GM23338 (cell line): ENCODE measurements at regions not wholly inside any gene's neighbourhood (a gene's known extent, or its start where the extent isn't known, plus 50 kb on each side); places are given as distances from the start of the nearest gene placed in this dataset.

Experiments used
- ATAC-seq: fragments of 200-7000 bp; cut with Tn5 transposase; 3 replicates; pipeline ENCODE4 v1.9.1; 2020
- DNase-seq: peaks from one replicate; pipeline ENCODE4 v3.0.0-alpha.2; 2015; ENCODE audit warnings: low spot score
- H2AFZ ChIP-seq: fragments of 200-600 bp; sonication (generic); 2 replicates; pipeline ENCODE4 v1.8.0; 2016; ENCODE audit warnings: antibody characterized with exemption, mild to moderate bottlenecking, moderate library complexity
- H3F3A ChIP-seq: fragments of 200-600 bp; sonication (generic); replicated peaks from 2 replicates; pipeline ENCODE4 v1.8.0; 2017; ENCODE audit warnings: antibody characterized with exemption, mixed run types, low read depth
- H3K27ac ChIP-seq: fragments of 200-600 bp; sonication (generic); 2 replicates; pipeline ENCODE4 v1.6.1; 2016; ENCODE audit warnings: low read depth
- H3K27me3 ChIP-seq: fragments of 200-600 bp; sonication (generic); 2 replicates; pipeline ENCODE4 v1.8.0; 2016; ENCODE audit warnings: mild to moderate bottlenecking, mixed run types, moderate library complexity; ENCODE audit not compliant: insufficient read depth
- H3K36me3 ChIP-seq: fragments of 200-600 bp; sonication (generic); 2 replicates; pipeline ENCODE4 v1.8.0; 2016; ENCODE audit warnings: mild to moderate bottlenecking; ENCODE audit not compliant: insufficient read depth
- H3K4me1 ChIP-seq: fragments of 200-600 bp; sonication (generic); 2 replicates; pipeline ENCODE4 v1.8.0; 2016; ENCODE audit warnings: mild to moderate bottlenecking, moderate library complexity; ENCODE audit not compliant: insufficient read depth
- H3K4me2 ChIP-seq: fragments of 200-600 bp; sonication (generic); 2 replicates; pipeline ENCODE4 v1.7.1; 2017; ENCODE audit warnings: mixed run types
- H3K4me3 ChIP-seq: fragments of 200-600 bp; sonication (generic); 2 replicates; pipeline ENCODE4 v1.6.1; 2016; ENCODE audit warnings: mixed run types
- H3K79me2 ChIP-seq: fragments of 200-600 bp; sonication (generic); replicated peaks from 2 replicates; pipeline ENCODE4 v1.8.0; 2017; ENCODE audit warnings: mild to moderate bottlenecking; ENCODE audit not compliant: insufficient read depth
- H3K9me2 ChIP-seq: fragments of 200-600 bp; sonication (generic); 2 replicates; pipeline ENCODE4 v1.8.0; 2017; ENCODE audit not compliant: insufficient read depth
- H4K20me1 ChIP-seq: fragments of 200-600 bp; sonication (generic); replicated peaks from 2 replicates; pipeline ENCODE4 v1.8.0; 2017; ENCODE audit warnings: mild to moderate bottlenecking; ENCODE audit not compliant: insufficient read depth
- H3K27ac Mint-ChIP-seq: 2 replicates; pipeline ENCODE4 v1.8.0; 2020; ENCODE audit warnings: inconsistent platforms, mild to moderate bottlenecking, moderate library complexity, mixed read lengths
- H3K27me3 Mint-ChIP-seq: 3 replicates; pipeline ENCODE4 v1.8.0; 2022; ENCODE audit warnings: low read depth, mild to moderate bottlenecking, moderate library complexity, mixed read lengths, inconsistent platforms; ENCODE audit not compliant: insufficient read depth, poor library complexity
- H3K36me3 Mint-ChIP-seq: 3 replicates; pipeline ENCODE4 v1.8.0; 2021; ENCODE audit warnings: low read depth, mild to moderate bottlenecking, inconsistent platforms, moderate library complexity, mixed read lengths
- H3K4me1 Mint-ChIP-seq: 3 replicates; pipeline ENCODE4 v1.8.0; 2020; ENCODE audit warnings: mild to moderate bottlenecking, inconsistent platforms, mixed read lengths
- H3K4me3 Mint-ChIP-seq: 3 replicates; pipeline ENCODE4 v1.8.0; 2021; ENCODE audit warnings: moderate library complexity, mild to moderate bottlenecking, inconsistent platforms, mixed read lengths
- H3K9me3 Mint-ChIP-seq: 3 replicates; pipeline ENCODE4 v1.8.0; 2020; ENCODE audit warnings: moderate library complexity, mild to moderate bottlenecking, inconsistent platforms, mixed read lengths
- CREB1 ChIP-seq: fragments of 250-450 bp; sonication (Bioruptor Pico); IDR thresholded peaks from 2 replicates; pipeline ENCODE4 v1.5.0; 2020; ENCODE audit warnings: low read depth, mild to moderate bottlenecking, moderate library complexity
- EZH2 ChIP-seq: fragments of 200-600 bp; sonication (generic); IDR thresholded peaks from one replicate; pipeline ENCODE4 v1.8.0; 2017; ENCODE audit warnings: antibody characterized with exemption, mild to moderate bottlenecking, low read depth; ENCODE audit not compliant: unreplicated experiment
- EZH2phosphoT487 ChIP-seq: fragments of 200-600 bp; sonication (generic); IDR thresholded peaks from one replicate; pipeline ENCODE4 v1.8.1; 2018; ENCODE audit warnings: antibody characterized with exemption; ENCODE audit not compliant: unreplicated experiment
- JUNB ChIP-seq: IDR thresholded peaks from one replicate; pipeline ENCODE4 v1.6.1; 2016; ENCODE audit warnings: antibody characterized with exemption; ENCODE audit not compliant: unreplicated experiment
- NANOG ChIP-seq: IDR thresholded peaks from 2 replicates; pipeline ENCODE4 v1.6.1; 2016; ENCODE audit warnings: antibody characterized with exemption, borderline replicate concordance
- POLR2AphosphoS5 ChIP-seq: IDR thresholded peaks from 2 replicates; pipeline ENCODE4 v1.6.1; 2016; ENCODE audit warnings: antibody characterized with exemption, low read depth
- STAT1 ChIP-seq: IDR thresholded peaks from one replicate; pipeline ENCODE4 v1.6.1; 2016; ENCODE audit warnings: antibody characterized with exemption; ENCODE audit not compliant: unreplicated experiment
- ZNF114 ChIP-seq: fragments of 250-450 bp; sonication (Bioruptor Pico); IDR thresholded peaks from 2 replicates; pipeline ENCODE4 v1.5.0; 2020; ENCODE audit warnings: mild to moderate bottlenecking, moderate library complexity
- ZNF331 ChIP-seq: fragments of 250-450 bp; sonication (Bioruptor Pico); IDR thresholded peaks from 2 replicates; pipeline ENCODE4 v1.5.0; 2020; ENCODE audit warnings: low read depth, mild to moderate bottlenecking, moderate library complexity
- TF ChIP-seq, protein P1 (sequence below): fragments of 250-450 bp; sonication (Bioruptor Pico); IDR thresholded peaks from 2 replicates; pipeline ENCODE4 v1.5.0; 2020; ENCODE audit warnings: mild to moderate bottlenecking, moderate library complexity
- TF ChIP-seq, protein P2 (sequence below): IDR thresholded peaks from one replicate; pipeline ENCODE4 v1.6.1; 2018; ENCODE audit warnings: antibody characterized with exemption; ENCODE audit not compliant: unreplicated experiment
- TF ChIP-seq, protein P3 (sequence below): IDR thresholded peaks from 2 replicates; pipeline ENCODE4 v1.6.1; 2016; ENCODE audit warnings: antibody characterized with exemption
- TF ChIP-seq, protein P4 (sequence below), 2 experiments: fragments of 200-600 bp in 1 of 2; sonication (generic) in 1 of 2; conservative IDR thresholded peaks; 2 replicates each; pipeline versions ENCODE4 v1.5.1 to v1.6.1; 2016 to 2017; ENCODE audit warnings: antibody characterized with exemption in 2 of 2, low read depth in 2 of 2, mild to moderate bottlenecking in 2 of 2, moderate library complexity in 1 of 2

DNA sequence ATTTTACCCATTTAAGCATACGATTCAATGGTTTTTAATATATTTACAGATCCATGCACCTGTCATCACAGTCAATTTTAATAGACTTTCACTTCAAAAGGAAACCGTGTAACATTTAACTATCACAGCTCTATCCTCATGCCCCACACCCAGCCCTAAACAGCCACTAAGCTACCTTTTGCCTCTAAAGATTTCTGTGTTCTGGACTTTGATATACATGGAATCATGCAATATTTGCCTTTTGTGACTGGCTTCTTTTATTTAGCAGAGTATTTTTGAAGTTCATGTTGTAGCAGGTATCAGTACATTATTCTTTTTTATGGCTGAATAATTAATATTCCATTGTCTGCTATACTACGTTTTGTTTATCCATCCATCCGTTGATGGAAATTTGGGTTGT is 50.3 kb upstream of the STX16 start:
- Histone ChIP-seq H3K79me2 (no peaks in the 10 kb centered on the region), H3F3A (no peaks in the 10 kb centered on the region), H2AFZ (no peak overlapping the region), H3K27me3 (no peaks in the 10 kb centered on the region), H4K20me1 (no peaks in the 10 kb centered on the region), H3K9me2 (no peaks in the 10 kb centered on the region), H3K4me3 (no peak overlapping the region), H3K36me3 (no peaks in the 10 kb centered on the region), H3K27ac (no peak overlapping the region), H3K4me2 (no peak overlapping the region), H3K4me1 (peaks cover 3% of the 10 kb centered on the region; the same call in 1 of the 2 replicates)
- H3K36me3 Mint-ChIP-seq, result no peaks in the 10 kb centered on the region
- TF ChIP-seq ZNF331 (CRISPR knock-in tag) (no peak), CREB1 (CRISPR knock-in tag) (no peak), EZH2 (no peak), POLR2AphosphoS5 (no peak), NANOG (no peak), STAT1 (no peak), ZNF114 (no peak), JUNB (no peak), EZH2phosphoT487 (no peak)
- TF ChIP-seq, protein P1, sequence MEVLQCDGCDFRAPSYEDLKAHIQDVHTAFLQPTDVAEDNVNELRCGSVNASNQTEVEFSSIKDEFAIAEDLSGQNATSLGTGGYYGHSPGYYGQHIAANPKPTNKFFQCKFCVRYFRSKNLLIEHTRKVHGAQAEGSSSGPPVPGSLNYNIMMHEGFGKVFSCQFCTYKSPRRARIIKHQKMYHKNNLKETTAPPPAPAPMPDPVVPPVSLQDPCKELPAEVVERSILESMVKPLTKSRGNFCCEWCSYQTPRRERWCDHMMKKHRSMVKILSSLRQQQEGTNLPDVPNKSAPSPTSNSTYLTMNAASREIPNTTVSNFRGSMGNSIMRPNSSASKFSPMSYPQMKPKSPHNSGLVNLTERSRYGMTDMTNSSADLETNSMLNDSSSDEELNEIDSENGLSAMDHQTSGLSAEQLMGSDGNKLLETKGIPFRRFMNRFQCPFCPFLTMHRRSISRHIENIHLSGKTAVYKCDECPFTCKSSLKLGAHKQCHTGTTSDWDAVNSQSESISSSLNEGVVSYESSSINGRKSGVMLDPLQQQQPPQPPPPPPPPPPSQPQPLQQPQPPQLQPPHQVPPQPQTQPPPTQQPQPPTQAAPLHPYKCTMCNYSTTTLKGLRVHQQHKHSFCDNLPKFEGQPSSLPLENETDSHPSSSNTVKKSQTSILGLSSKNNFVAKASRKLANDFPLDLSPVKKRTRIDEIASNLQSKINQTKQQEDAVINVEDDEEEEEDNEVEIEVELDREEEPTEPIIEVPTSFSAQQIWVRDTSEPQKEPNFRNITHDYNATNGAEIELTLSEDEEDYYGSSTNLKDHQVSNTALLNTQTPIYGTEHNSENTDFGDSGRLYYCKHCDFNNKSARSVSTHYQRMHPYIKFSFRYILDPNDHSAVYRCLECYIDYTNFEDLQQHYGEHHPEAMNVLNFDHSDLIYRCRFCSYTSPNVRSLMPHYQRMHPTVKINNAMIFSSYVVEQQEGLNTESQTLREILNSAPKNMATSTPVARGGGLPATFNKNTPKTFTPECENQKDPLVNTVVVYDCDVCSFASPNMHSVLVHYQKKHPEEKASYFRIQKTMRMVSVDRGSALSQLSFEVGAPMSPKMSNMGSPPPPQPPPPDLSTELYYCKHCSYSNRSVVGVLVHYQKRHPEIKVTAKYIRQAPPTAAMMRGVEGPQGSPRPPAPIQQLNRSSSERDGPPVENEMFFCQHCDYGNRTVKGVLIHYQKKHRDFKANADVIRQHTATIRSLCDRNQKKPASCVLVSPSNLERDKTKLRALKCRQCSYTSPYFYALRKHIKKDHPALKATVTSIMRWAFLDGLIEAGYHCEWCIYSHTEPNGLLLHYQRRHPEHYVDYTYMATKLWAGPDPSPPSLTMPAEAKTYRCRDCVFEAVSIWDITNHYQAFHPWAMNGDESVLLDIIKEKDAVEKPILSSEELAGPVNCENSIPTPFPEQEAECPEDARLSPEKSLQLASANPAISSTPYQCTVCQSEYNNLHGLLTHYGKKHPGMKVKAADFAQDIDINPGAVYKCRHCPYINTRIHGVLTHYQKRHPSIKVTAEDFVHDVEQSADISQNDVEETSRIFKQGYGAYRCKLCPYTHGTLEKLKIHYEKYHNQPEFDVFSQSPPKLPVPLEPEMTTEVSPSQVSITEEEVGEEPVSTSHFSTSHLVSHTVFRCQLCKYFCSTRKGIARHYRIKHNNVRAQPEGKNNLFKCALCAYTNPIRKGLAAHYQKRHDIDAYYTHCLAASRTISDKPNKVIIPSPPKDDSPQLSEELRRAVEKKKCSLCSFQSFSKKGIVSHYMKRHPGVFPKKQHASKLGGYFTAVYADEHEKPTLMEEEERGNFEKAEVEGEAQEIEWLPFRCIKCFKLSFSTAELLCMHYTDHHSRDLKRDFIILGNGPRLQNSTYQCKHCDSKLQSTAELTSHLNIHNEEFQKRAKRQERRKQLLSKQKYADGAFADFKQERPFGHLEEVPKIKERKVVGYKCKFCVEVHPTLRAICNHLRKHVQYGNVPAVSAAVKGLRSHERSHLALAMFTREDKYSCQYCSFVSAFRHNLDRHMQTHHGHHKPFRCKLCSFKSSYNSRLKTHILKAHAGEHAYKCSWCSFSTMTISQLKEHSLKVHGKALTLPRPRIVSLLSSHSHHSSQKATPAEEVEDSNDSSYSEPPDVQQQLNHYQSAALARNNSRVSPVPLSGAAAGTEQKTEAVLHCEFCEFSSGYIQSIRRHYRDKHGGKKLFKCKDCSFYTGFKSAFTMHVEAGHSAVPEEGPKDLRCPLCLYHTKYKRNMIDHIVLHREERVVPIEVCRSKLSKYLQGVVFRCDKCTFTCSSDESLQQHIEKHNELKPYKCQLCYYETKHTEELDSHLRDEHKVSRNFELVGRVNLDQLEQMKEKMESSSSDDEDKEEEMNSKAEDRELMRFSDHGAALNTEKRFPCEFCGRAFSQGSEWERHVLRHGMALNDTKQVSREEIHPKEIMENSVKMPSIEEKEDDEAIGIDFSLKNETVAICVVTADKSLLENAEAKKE (CRISPR knock-in tag), result no peak
- TF ChIP-seq, protein P2, sequence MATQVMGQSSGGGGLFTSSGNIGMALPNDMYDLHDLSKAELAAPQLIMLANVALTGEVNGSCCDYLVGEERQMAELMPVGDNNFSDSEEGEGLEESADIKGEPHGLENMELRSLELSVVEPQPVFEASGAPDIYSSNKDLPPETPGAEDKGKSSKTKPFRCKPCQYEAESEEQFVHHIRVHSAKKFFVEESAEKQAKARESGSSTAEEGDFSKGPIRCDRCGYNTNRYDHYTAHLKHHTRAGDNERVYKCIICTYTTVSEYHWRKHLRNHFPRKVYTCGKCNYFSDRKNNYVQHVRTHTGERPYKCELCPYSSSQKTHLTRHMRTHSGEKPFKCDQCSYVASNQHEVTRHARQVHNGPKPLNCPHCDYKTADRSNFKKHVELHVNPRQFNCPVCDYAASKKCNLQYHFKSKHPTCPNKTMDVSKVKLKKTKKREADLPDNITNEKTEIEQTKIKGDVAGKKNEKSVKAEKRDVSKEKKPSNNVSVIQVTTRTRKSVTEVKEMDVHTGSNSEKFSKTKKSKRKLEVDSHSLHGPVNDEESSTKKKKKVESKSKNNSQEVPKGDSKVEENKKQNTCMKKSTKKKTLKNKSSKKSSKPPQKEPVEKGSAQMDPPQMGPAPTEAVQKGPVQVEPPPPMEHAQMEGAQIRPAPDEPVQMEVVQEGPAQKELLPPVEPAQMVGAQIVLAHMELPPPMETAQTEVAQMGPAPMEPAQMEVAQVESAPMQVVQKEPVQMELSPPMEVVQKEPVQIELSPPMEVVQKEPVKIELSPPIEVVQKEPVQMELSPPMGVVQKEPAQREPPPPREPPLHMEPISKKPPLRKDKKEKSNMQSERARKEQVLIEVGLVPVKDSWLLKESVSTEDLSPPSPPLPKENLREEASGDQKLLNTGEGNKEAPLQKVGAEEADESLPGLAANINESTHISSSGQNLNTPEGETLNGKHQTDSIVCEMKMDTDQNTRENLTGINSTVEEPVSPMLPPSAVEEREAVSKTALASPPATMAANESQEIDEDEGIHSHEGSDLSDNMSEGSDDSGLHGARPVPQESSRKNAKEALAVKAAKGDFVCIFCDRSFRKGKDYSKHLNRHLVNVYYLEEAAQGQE, result no peak
- TF ChIP-seq, protein P3, sequence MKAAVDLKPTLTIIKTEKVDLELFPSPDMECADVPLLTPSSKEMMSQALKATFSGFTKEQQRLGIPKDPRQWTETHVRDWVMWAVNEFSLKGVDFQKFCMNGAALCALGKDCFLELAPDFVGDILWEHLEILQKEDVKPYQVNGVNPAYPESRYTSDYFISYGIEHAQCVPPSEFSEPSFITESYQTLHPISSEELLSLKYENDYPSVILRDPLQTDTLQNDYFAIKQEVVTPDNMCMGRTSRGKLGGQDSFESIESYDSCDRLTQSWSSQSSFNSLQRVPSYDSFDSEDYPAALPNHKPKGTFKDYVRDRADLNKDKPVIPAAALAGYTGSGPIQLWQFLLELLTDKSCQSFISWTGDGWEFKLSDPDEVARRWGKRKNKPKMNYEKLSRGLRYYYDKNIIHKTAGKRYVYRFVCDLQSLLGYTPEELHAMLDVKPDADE, result no peak
- TF ChIP-seq, protein P4, sequence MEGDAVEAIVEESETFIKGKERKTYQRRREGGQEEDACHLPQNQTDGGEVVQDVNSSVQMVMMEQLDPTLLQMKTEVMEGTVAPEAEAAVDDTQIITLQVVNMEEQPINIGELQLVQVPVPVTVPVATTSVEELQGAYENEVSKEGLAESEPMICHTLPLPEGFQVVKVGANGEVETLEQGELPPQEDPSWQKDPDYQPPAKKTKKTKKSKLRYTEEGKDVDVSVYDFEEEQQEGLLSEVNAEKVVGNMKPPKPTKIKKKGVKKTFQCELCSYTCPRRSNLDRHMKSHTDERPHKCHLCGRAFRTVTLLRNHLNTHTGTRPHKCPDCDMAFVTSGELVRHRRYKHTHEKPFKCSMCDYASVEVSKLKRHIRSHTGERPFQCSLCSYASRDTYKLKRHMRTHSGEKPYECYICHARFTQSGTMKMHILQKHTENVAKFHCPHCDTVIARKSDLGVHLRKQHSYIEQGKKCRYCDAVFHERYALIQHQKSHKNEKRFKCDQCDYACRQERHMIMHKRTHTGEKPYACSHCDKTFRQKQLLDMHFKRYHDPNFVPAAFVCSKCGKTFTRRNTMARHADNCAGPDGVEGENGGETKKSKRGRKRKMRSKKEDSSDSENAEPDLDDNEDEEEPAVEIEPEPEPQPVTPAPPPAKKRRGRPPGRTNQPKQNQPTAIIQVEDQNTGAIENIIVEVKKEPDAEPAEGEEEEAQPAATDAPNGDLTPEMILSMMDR (conservative IDR thresholded peaks at IDR 0.05; ENCODE audit: low read depth in 2 of 2), result no peak
- no peak for DNase-seq
- no peaks in the 10 kb centered on the region for H3K9me3 Mint-ChIP-seq
- H3K27ac Mint-ChIP-seq, result no peak overlapping the region
- no peak overlapping the region for H3K4me3 Mint-ChIP-seq
- 0 out of 3 replicates have a peak, but pooled peaks cover 2% of the 10 kb centered on the region for H3K4me1 Mint-ChIP-seq
- peaks cover 8% of the 10 kb centered on the region for H3K27me3 Mint-ChIP-seq
- no peak for ATAC-seq
